ENCODE measurements at regions not wholly inside any gene's neighbourhood (a gene's known extent, or its start where the extent isn't known, plus 50 kb on each side); places are given as distances from the start of the nearest gene placed in this dataset.

GRCh38 chr9:90408659-90409058 is 234.0 kb downstream of the DIRAS2 start:
- Mint-ChIP-seq H3K9me3 (no peaks in the 10 kb centered on the region), H3K4me1 (no peaks in the 10 kb centered on the region), H3K27me3 (peaks cover 6% of the 10 kb centered on the region), H3K27ac (no peak overlapping the region), H3K4me3 (no peak overlapping the region), H3K36me3 (ENCODE audit: low read depth) (no peaks in the 10 kb centered on the region)
- no peak for DNase-seq
- intact Hi-C loops (cut with micrococcal nuclease): no loop called here

DNA sequence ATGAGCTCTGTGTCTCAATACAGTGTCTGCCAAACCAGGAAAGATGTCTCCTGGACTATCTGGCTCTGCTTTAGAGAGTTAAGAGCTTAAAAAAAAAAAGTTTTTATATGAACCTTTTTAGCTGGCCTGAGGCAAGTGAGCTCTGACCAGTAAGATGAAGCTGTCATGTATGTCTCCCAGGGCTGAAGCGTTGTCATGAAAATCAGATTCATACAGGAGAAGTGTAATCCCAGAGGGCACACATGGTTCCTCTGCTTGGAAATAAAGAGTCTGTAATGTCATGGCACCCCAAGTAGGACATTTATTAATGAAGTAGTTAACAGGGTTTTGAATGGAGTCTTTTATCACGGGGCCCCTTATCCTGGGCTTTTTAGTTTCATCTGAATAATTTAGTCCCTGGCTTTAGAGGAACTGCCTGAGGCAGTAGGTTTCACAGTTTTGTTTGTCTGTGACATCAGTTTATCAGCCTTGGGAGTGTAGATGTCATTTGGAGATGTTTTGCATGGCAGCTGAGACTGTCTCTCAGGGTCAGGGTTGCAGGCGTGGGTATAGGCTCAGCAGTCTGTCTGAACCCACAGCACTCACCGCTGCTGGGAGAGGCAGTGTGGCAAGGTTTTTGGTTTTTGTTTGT is 223.3 kb downstream of the DIRAS2 start:
- Mint-ChIP-seq H3K4me3 (no peak overlapping the region), H3K9me3 (no peaks in the 10 kb centered on the region), H3K4me1 (no peaks in the 10 kb centered on the region), H3K27ac (no peak overlapping the region), H3K27me3 (peaks cover 4% of the 10 kb centered on the region), H3K36me3 (ENCODE audit: low read depth) (no peaks in the 10 kb centered on the region)
- intact Hi-C loops (cut with micrococcal nuclease): no loop called here
- DNase-seq: no peak

DNA sequence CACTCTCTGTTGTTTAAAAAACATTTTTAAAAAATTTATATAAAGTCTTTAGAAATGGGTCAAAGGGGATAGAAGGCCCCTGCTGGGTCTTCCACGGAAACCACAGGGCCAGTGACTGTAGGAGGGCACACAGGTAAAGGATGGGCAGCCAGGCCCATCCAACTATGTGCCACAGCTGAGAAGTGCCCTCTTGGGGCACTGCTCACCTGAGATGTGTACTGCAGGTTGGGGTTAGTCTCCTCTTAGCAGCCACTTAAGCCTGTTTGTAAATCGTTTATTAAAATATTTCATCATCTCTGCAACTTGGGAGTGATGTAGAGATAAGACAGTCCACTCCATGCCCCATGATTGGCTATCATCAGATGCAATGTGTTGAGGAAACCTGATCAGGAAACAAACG is 222.4 kb downstream of the DIRAS2 start:
- H3K27me3 Mint-ChIP-seq: peaks cover 5% of the 10 kb centered on the region
- no peak overlapping the region for H3K27ac Mint-ChIP-seq
- H3K36me3 Mint-ChIP-seq (ENCODE audit: low read depth): no peaks in the 10 kb centered on the region
- DNase-seq: no peak
- H3K9me3 Mint-ChIP-seq: no peaks in the 10 kb centered on the region
- intact Hi-C loops (cut with micrococcal nuclease): no loop called here
- H3K4me3 Mint-ChIP-seq: no peak overlapping the region
- no peaks in the 10 kb centered on the region for H3K4me1 Mint-ChIP-seq

DNA sequence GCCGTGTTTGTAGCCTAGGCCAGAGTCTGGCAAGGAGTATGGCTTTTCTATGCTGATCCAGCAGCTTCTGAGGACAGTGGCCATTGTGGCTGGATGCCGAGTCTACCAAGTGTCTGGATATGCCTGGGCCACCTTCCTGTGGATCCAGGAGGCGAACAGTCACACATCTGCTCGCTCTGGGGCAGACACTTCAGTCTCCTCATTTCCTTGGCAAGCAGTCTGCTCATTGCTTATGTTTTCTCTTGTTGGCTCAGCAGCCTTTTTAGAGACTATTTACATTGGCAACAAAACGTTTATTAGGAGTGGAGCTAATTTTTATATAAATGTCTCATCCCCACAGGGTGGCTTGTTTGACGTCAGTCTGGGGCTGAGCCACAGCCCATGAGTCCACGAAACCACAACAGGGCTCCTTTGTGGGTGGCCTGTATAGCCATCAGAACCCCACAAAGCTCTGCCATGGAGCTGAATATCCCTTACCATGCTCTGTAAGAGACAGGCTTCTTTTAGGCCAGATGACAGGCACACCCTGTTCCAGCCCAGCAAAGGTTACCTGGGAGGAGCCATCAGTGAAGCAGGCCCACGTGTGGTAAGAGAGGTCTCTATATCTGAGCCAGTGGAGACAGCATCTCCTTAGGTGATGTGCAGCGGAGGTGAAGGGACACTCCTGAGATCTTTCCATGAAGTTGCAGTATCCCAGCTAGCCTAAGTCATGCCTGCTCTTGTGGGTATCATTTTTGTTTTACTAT is 221.7 kb downstream of the DIRAS2 start:
- Mint-ChIP-seq H3K36me3 (ENCODE audit: low read depth) (no peaks in the 10 kb centered on the region), H3K4me3 (no peak overlapping the region), H3K27ac (no peak overlapping the region), H3K9me3 (no peaks in the 10 kb centered on the region), H3K27me3 (peaks cover 5% of the 10 kb centered on the region), H3K4me1 (no peaks in the 10 kb centered on the region)
- no peak for DNase-seq
- intact Hi-C loops (cut with micrococcal nuclease): no loop called here

GRCh38 chr9:90421786-90422185 is 220.8 kb downstream of the DIRAS2 start:
- Mint-ChIP-seq H3K9me3 (no peaks in the 10 kb centered on the region), H3K27me3 (peaks cover 5% of the 10 kb centered on the region), H3K4me3 (no peak overlapping the region), H3K27ac (no peak overlapping the region), H3K4me1 (no peaks in the 10 kb centered on the region), H3K36me3 (ENCODE audit: low read depth) (no peaks in the 10 kb centered on the region)
- DNase-seq: no peak
- intact Hi-C loops (cut with micrococcal nuclease): no loop called here

DNA sequence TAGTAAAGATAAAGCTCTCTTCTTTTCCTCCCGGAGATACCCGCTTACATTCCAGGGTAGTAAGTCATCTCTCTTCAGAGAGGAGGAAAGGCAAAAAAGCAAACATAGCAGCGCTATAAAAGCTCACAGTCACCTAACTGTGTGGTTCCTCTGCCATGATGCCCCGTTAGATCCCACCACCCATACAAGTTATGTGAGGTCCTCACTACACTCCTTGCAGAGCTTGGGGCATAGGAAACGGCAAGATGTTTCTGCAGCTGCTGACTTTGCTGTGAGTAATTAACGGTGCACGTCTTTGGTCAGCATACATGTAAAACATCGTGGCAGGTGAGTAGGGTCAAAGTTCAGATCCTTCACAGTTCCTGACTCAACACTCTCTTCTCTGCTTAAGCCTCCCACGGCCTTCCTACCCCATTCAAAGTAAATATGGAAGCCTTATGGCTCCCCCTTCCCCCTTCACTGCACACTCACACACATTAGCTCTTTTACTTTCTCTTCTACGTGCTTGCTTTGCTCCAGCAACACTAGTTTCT is 218.9 kb downstream of the DIRAS2 start:
- Mint-ChIP-seq H3K9me3 (no peaks in the 10 kb centered on the region), H3K36me3 (ENCODE audit: low read depth) (no peaks in the 10 kb centered on the region)

GRCh38 chr9:90428517-90428916 is 214.1 kb downstream of the DIRAS2 start:
- Mint-ChIP-seq H3K9me3 (no peaks in the 10 kb centered on the region), H3K4me3 (no peak overlapping the region), H3K27me3 (peaks cover 16% of the 10 kb centered on the region), H3K36me3 (ENCODE audit: low read depth) (no peaks in the 10 kb centered on the region), H3K27ac (no peak overlapping the region), H3K4me1 (no peaks in the 10 kb centered on the region)
- intact Hi-C loops (cut with micrococcal nuclease): no loop called here
- DNase-seq: no peak

More for the DNA sequence above, 218.9 kb downstream of the DIRAS2 start:
- Mint-ChIP-seq H3K27me3 (peaks cover 10% of the 10 kb centered on the region), H3K4me3 (no peak overlapping the region), H3K27ac (no peak overlapping the region), H3K4me1 (no peaks in the 10 kb centered on the region)
- intact Hi-C loops (cut with micrococcal nuclease): no loop called here
- no peak for DNase-seq

- H3K27ac Mint-ChIP-seq: no peak overlapping the region
- H3K27me3 Mint-ChIP-seq: peaks cover 18% of the 10 kb centered on the region
- H3K4me1 Mint-ChIP-seq: no peaks in the 10 kb centered on the region
- no peak overlapping the region for H3K4me3 Mint-ChIP-seq
- intact Hi-C loops (cut with micrococcal nuclease): no loop called here
- no peaks in the 10 kb centered on the region for H3K36me3 Mint-ChIP-seq (ENCODE audit: low read depth)
- H3K9me3 Mint-ChIP-seq: no peaks in the 10 kb centered on the region
- peak; percentile 30 for DNase-seq
Measured at GRCh38 chr9:90432951-90433350, 209.7 kb downstream of the DIRAS2 start.

GRCh38 chr9:90433398-90433941 is 209.2 kb downstream of the DIRAS2 start:
- no peak overlapping the region for H3K4me3 Mint-ChIP-seq

DNA sequence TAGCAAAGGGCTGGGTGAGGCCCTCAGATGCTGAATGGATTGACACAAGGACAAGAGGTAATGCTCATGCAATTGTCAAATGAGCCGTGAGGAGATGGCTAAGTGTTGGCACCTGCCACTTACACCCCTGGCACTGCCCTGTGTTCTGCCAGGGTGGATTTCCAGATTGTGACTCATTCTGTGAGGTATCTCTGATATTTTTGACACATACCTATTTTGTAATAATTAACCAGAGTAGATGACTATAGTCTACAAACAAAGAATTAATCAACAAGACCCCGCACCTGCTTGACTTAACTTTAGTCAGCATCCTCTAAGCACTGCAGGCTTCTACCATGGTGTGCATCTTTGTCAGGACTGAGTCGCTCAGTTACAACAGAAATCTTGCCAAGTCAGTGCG is 200.8 kb downstream of the DIRAS2 start:
- peaks cover 6% of the 10 kb centered on the region for H3K9me3 Mint-ChIP-seq
- intact Hi-C loops (cut with micrococcal nuclease): no loop called here
- no peaks in the 10 kb centered on the region for H3K4me1 Mint-ChIP-seq
- no peak overlapping the region for H3K4me3 Mint-ChIP-seq
- peaks cover 10% of the 10 kb centered on the region for H3K27me3 Mint-ChIP-seq
- no peak for DNase-seq
- no peaks in the 10 kb centered on the region for H3K36me3 Mint-ChIP-seq (ENCODE audit: low read depth)
- no peak overlapping the region for H3K27ac Mint-ChIP-seq

More at GRCh38 chr9:90433398-90433941, 209.2 kb downstream of the DIRAS2 start:
- intact Hi-C loops (cut with micrococcal nuclease): no loop called here
- peaks cover 16% of the 10 kb centered on the region for H3K27me3 Mint-ChIP-seq
- no peaks in the 10 kb centered on the region for H3K36me3 Mint-ChIP-seq (ENCODE audit: low read depth)
- no peak overlapping the region for H3K27ac Mint-ChIP-seq
- no peaks in the 10 kb centered on the region for H3K4me1 Mint-ChIP-seq
- peak; percentile 37 for DNase-seq
- no peaks in the 10 kb centered on the region for H3K9me3 Mint-ChIP-seq

GRCh38 chr9:90442723-90443122 is 199.9 kb downstream of the DIRAS2 start:
- Mint-ChIP-seq H3K27me3 (peaks cover 8% of the 10 kb centered on the region), H3K4me3 (no peak overlapping the region), H3K9me3 (peaks cover 6% of the 10 kb centered on the region), H3K27ac (no peak overlapping the region), H3K36me3 (ENCODE audit: low read depth) (no peaks in the 10 kb centered on the region), H3K4me1 (no peaks in the 10 kb centered on the region)
- DNase-seq: no peak
- intact Hi-C loops (cut with micrococcal nuclease): no loop called here

DNA sequence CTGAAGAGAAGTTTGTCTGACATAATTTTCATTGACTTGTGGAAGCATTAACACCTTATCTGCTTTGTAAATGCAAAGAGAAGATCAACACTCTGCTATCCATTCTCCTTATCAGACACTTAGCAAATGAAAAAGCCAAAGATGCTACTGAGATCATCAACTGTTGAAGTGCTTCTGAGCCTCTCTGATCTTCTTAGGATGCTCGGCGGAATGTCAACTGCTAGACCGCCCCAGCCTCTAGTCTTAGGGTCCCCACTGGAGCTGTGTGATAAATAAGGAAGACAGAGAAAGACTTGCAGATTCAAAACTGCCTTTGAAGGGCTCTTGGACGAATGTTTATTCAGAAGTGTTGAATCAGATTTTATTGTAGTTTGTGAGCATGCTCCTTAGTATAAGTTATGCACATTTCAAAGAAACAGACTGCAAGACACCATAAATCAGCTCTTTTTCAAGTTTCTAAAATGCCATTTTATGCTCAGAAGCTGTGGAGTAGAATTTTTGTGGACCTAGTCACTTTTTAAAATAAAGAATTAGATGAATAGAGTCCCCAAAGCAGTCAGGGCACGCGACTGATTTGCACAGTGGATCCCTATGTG is 197.9 kb downstream of the DIRAS2 start:
- peaks cover 5% of the 10 kb centered on the region for H3K27me3 Mint-ChIP-seq
- no peaks in the 10 kb centered on the region for H3K36me3 Mint-ChIP-seq (ENCODE audit: low read depth)
- no peaks in the 10 kb centered on the region for H3K4me1 Mint-ChIP-seq
- DNase-seq: no peak
- no peak overlapping the region for H3K27ac Mint-ChIP-seq
- intact Hi-C loops (cut with micrococcal nuclease): no loop called here
- peaks cover 4% of the 10 kb centered on the region for H3K9me3 Mint-ChIP-seq
- H3K4me3 Mint-ChIP-seq: no peak overlapping the region

DNA sequence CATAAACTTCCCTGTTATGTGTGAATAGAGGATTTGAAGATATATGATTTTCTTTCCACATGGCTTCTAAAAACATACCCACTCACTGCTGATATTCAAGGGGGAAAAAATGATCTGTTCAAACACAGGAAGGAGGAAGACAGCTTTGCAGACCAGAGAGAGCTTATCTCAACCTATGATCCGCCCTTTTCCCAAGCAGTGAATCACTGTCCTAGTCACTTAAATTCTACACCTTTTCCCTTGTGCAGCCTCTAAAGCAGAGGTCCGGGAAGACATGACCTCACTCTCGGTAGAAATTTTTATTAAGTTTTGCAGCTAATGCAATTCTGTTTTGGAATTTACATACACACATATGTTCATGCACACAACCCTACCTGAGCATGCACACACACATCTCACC is 197.2 kb downstream of the DIRAS2 start:
- Mint-ChIP-seq H3K27ac (no peak overlapping the region), H3K4me1 (no peaks in the 10 kb centered on the region), H3K4me3 (no peak overlapping the region), H3K36me3 (ENCODE audit: low read depth) (no peaks in the 10 kb centered on the region), H3K27me3 (peaks cover 1% of the 10 kb centered on the region), H3K9me3 (no peaks in the 10 kb centered on the region)
- no peak for DNase-seq
- intact Hi-C loops (cut with micrococcal nuclease): no loop called here
